ENCODE measurements at regions not wholly inside any gene's neighbourhood (a gene's known extent, or its start where the extent isn't known, plus 50 kb on each side); places are given as distances from the start of the nearest gene placed in this dataset.

- no peak for TF ChIP-seq EZH2 (IDR thresholded peaks at IDR 0.05; ENCODE audit: low read length)
- TF ChIP-seq CTCF (optimal IDR thresholded peaks at IDR 0.05 in 1 of 3, IDR thresholded peaks at IDR 0.05 in 1 of 3, conservative IDR thresholded peaks at IDR 0.05 in 1 of 3; ENCODE audit: extremely low read depth in 1 of 3, insufficient read depth in 2 of 3, low read length in 3 of 3): no peak
Observed at GRCh38 chr6:56864171-56864616, 90.7 kb upstream of the BEND6 start.
